ENCODE measurements at regions not wholly inside any gene's neighbourhood (a gene's known extent, or its start where the extent isn't known, plus 50 kb on each side); places are given as distances from the start of the nearest gene placed in this dataset.

DNA sequence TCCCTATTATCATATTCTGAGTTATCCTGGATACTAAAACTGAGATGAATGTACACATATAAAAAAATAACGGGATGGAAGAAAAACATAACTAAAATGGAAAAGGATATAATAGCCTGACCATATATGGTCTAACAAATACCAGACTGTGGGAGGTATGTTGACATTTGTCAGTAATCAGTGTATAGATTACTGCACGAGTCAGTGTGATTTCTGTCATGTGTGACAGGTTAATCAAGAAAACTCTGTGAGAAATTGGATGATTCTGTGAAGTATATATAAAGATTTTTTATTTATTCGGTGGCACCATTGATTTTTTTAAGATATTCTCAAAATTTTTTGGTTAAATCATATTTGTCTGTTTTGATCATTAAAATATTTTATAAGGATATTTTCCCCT lies 547.3 kb upstream of the B3GALT2 start:
- DNase-seq (ENCODE audit: low spot score) = no peak

DNA sequence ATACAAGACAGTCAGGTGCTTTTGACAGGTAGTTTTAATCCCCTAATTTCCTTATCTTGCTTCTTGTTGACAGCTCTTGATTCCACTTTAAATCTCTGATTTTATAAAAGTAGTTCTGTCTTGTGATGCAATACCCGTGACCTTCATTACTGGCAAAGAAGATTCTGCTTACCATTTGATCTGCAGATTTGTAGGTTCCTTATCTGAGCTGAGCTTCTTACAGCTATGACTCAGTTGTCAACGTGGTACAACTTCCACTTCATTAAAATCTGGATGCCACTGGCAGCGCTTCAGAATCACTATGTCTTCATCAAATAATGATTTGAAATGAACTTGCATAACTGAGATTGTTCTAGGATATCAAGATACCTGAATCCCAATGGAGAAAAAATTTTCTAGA lies 543.6 kb upstream of the B3GALT2 start:
- DNase-seq (ENCODE audit: low spot score) = no peak

DNA sequence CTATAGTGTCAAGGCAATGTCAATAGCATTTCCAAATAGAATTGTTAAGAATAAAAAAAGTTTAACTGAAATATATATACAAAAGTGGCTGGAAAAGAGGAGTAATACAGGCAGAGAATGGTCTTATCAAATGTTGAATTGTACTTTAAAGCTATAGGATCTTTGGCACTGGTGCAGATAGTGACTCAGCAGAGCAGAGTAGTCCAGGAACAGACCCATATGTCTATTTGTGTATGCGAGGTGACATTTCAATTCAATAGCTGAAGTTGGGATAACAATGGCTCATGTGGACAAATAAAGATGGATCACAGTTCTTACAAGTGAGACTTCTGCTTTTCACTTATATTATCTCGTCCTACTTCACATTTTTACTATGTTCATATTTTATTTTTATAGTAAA lies 543.0 kb upstream of the B3GALT2 start:
- DNase-seq (ENCODE audit: low spot score) = no peak

DNA sequence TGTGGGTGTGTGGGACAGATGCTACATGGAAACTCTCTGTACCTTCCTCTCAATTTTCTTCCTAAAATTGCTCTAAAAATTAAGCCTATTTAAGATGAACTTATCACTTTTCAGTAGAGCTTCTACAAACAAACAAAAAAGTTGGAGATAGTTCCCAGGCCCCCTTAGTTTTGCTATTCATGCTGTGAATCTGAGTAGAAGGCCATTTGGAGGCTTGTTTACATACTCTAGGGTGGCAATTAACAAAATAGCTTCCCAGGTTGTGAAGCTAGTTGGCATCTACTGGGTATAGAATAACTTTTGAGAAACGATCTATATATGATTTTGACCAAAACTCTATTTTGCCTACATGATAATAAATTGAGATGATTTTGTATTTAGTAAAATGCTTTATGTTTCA lies 541.4 kb upstream of the B3GALT2 start:
- no peak for DNase-seq (ENCODE audit: low spot score)

DNA sequence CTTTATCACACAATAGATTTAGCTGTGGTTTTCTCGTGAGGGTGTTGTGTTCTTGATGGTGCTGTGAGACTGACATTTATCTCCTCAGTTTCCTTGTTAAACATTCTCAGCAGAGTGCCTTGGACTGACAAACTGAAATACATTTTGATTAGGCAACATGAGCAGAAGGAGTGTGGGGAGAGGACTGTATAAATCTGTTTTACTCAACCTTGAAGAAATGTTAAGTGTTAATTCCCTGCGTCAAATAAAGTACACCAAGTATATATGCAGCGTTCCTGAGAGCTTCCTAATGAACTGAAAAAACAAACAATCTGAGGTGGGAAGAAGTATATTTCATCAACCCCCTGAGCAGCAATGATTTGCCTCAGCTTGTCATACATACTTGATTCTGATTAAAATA lies 540.3 kb upstream of the B3GALT2 start:
- no peak for DNase-seq (ENCODE audit: low spot score)

DNA sequence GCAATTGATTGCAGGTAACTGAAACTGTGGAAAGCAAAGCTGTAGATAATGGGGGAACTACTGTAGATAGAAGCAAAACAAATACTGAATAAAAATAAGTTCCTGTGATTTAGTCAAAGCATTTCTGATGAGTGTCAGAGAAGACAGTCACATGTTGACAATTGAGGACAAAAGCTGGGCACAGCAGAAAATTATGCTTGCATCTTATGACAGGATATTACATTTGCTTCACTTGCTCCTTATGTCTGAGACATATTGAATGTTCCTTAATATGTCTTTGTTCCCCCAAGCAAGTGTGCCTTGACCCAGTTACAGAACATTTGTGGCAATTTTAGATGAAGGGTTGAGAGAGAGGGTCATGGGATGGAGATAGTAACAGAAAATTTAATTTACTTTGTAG lies 526.0 kb upstream of the B3GALT2 start:
- no peak for DNase-seq (ENCODE audit: low spot score)

DNA sequence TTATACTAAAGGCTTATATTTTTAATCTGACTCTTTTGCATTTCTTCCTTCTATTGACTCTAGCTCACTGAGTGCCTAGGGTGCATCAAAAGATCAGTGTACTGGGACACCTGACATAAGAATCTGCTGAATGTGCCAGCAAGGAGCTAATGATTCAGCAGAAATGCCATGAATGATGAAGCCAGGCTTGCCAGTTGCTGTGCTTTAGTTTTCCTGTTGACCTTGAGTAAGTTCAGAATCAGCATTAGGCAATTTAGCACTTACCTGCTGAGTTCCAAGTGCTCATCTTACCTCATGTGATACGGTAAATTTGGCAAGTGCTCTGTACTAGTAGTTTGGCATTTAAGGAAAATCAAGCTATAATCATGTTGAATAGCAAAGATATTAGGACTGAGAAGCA lies 523.2 kb upstream of the B3GALT2 start:
- DNase-seq (ENCODE audit: low spot score) = no peak

DNA sequence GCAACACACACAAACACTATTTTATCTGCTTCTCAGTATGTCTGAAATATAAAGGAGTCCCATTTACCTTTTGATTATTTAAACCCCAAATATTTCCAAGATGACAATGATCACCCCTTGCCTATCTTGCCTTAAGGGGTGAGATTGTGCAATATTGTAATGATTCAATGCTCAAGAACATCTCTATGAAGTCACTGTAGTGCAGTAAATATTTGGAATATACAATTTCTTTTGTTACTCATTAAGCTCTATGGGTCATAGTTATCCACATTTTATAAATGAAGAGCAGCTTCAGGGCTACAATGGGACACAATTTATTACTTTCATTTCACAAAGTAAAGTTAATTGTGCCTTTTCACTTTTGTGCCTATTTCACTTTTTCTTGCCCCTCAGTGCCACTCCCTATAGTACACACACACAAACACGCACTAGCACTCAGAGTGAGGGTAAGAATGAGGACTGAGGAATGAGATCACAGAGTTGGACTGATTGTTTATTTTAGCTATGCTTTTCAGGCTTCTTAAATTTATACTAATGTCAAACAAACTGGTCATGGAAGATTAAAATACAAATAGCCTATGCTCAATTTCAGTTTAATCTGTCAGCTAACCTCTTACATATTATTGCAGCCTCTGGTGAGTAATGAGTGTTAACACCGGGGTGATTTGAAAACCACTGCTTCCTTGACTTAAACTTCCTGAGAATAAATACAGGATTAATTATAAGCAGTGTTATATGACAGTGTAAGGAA lies 521.0 kb upstream of the B3GALT2 start:
- DNase-seq (ENCODE audit: low spot score) = no peak

DNA sequence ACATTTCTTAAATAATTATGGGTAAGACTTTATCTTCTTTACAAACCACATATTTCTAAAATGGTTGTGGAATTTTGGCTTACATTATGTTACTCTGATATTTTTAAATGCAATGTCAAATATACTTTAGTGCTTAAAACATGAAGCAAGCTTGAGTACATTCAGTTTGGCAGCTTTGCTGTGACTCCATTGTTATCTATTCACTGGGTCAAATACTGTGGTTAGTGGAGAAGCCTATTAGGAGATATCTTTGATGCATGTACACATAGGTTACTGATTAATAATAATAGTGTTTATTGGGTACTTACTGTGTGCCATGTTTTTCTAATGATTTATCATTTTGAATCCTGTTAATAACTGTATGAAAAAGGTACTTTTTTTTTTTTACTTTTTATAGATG lies 520.4 kb upstream of the B3GALT2 start:
- no peak for DNase-seq (ENCODE audit: low spot score)

DNA sequence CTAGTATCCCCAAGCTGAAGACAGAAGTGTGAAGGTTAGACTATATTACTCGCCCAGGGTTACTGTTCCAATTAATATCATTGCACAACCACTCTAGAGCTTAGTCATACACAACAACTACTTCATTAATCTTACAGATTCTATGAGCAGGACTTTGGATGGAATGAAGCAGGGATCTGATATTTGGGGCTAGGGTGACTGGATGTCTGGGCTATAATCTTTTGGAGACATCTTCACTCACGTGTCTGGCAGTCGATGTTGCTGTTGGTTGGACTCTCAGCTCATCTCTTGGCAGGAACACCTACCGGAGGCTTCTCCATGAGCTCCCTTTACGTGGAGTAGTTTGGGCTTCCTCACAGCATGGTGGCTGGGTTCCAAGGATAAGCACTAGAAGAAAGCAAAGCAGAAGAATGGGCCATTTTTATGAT lies 519.2 kb upstream of the B3GALT2 start:
- no peak for DNase-seq (ENCODE audit: low spot score)

DNA sequence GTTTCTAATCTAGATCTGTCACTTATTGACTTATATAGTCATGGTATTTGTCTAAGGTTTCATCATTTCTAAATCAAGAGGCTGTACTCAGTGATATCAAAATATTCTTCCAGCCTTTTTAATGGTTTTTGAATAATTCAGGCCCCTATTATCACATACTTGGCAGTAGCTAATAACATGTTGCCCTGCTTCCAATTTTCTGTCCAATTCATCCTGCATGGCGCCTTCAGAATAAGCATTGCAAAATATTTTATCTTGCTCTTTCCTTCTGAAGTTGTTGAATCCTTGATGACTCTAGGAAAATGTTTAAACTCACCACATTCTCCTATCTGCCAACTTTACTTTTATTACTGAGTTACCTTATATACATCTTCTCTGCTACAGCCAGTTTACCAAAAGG lies 517.2 kb upstream of the B3GALT2 start:
- no peak for DNase-seq (ENCODE audit: low spot score)

DNA sequence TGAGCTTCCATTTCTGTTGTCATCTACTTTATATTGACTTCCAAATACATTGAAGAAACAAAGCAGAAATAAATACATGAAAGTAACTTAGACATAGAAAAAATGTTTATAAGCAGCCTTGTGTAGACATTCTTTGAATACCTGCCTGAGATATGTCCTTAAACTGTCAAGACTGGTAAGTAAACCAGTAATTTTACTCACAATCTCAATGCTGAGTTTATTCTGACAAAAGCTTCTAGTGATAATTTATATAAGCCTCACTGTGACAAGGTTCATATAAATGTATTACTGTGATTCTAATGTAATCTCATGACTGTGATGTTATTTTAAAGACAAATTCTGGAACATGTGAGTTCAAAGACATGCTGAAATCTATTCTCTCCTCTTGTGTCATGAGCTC lies 516.7 kb upstream of the B3GALT2 start:
- no peak for DNase-seq (ENCODE audit: low spot score)

DNA sequence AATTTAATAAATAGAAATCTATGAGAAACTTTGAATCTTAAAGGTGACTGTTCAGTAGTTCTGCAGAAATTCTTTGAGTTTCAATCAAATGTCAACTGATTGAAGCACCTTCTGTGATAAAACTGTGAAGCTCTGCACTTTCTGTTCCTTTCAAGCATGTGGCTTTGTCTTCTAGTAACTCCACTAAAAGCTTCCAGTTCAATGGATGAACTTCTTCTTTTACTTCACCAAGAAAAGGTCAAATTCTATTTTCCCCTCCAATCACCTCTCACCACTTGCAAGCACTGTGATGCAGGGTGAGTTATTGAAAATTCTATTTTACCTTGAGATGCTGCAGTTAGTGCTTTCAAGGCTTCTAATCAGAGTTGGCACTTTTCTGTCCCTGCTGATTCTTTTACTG lies 515.3 kb upstream of the B3GALT2 start:
- no peak for DNase-seq (ENCODE audit: low spot score)

DNA sequence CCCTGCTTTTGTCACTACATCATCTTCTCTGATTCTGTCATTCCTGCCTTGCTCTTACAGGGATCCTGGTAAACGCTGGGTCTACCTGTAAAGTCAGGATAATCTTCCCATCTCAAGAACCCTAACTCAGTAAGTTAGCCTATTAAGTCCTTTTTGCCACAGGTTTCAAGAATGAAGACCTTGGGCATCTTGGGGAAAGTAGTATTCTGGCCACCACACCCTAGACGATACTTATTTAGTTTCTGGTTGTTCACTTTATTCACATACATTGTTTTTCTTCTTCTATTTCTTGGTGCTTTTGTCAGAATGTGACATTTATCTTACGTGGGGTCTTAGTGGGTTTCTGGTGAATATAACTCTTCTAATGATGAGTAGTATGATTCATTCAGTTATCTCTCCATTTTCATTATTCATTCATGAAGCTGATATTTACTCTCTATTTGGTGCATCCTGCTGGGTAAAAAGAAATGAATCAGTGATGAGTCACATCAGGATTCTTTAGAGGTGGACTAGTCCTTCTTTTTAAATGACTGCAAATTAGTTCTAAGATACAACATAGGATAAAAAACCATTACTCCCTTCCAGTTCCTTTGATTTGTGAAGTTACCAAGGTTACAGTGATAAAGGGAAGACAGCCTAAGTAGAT lies 514.4 kb upstream of the B3GALT2 start:
- DNase-seq (ENCODE audit: low spot score) = no peak

DNA sequence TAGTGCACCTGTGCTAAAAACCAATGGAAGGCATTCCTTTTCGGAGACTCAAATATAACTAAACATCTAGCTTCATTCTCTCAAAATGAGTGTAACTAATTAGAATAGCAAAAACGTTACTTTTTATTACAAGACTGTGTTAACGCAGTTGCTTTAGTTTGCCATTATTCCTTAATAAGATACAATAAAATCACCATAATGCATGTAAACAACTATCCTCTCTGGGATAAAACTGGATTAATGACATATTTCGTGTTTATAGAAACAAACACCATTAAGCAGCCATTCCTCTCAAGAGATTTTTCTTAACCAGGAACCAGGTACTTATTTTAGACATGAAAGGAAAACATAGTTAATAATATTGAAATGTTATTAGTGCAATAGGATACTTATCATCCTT lies 512.8 kb upstream of the B3GALT2 start:
- no peak for DNase-seq (ENCODE audit: low spot score)

DNA sequence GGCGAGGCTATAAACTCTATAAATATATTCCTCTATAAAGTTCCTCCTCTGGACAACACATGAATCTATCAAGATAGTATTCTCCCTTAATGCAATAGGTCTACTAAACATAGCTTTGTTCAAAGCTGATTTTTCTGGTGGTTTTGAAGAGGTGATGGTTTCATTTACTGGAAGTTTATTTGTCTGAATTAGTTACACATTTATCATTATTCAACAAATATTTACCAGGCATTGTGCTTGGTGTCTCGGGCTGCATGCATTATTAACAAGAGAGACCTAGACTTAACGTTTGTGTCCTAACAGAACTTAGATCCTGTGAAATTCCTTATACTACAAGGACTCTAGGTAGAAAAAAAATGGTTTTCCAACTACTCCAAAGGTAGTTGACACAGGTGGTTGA lies 511.4 kb upstream of the B3GALT2 start:
- DNase-seq (ENCODE audit: low spot score) = no peak

DNA sequence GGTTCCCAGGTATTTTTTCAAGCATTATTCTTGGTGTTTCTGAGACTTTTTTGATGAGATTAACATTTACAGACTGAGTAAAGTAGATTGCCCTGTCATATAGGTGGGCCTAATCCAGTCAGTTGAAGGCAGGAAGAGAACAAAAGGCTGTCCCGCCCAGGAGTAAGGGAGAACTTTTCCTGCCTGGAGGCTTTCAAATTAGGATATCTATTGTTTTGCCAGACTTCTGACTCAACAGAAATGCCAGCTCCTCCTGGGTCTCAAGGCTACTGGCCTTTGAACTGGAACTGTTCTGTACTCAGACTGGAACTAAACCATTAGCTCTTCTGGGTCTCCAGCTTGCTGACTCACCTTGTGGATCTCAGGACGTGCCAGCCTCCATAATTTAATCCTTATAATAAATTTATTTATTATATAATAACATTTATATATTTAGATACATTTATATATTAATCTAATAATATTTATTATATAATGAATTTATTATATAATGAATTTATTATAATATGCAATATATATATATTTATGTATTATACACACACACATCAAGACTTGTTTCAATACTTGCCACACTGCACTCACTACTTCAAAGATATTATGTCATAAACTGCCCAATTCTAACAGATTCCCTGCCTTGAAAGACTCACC lies 510.8 kb upstream of the B3GALT2 start:
- no peak for DNase-seq (ENCODE audit: low spot score)

DNA sequence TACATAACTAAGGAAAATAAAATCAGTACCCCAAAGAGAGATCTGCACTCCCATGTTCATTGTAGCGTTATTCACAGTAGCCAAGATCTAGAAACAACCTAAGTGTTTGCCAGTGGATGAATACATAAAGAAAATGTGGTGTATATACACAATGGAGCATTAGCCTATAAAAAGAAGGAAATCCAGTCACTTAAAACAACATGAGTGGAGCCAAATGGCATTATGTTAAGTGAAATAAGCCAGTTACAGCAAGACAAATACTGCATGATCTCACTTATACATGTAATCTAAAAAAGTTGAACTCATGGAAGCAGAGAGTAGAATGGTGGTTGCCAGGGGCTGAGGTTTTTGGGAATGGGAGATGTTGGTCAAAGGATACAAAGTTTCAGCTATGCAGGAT lies 508.3 kb upstream of the B3GALT2 start:
- no peak for DNase-seq (ENCODE audit: low spot score)

DNA sequence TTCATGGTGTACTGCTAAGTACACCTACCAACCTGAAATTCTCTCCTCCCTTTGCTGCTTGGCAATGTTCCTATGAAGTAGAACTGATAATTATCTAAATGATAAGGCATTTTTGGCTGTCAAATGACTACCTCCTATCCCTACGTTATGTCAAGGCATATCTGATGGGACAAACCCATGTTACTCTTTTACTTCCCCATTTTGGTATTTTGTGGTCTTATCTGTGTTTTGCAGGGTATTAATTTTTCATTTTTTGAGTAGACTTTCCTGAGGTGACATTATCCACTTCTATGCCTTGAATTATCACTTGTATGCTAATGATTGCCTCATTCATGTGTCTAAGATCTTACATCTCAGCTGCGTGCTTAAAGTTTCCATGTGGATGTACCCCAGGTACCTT lies 499.6 kb upstream of the B3GALT2 start:
- DNase-seq (ENCODE audit: low spot score) = no peak

DNA sequence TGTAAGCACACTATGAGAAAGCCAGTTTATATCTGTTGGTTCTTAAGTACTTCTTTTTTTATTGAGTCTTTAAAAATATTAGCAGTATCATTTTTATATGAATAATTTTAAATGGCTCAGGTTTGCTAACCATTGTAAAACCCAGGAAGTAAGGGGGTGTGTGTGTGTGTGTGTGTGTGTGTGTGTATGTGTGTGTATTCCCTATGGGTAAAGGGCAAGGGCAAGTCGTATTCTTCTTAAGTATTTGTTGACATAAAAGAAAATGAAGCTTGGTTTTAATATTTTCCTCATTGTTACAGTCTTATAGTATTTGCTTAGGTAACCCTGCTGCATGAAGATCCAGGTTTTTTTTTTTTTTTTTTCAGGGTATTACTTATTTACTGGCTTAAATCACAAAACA lies 495.0 kb upstream of the B3GALT2 start:
- no peak for DNase-seq (ENCODE audit: low spot score)

DNA sequence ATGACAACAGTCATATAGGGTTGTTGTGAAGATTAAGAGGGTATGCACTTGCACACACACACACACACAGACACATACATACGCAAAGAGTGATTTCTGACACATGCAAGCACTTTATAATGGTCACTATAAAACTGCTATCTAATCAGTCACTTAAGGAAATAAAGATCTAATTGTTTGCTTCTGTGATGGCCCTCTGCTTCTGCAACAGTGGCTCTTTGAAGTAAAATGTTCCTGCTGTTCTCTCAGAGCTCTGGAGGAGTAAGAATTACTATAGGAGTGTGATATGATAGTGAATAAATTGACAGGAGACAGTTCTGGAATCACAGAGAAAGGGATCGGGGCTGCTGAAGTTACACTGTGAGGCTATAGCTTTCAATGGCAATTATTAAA lies 494.5 kb upstream of the B3GALT2 start:
- no peak for DNase-seq (ENCODE audit: low spot score)

DNA sequence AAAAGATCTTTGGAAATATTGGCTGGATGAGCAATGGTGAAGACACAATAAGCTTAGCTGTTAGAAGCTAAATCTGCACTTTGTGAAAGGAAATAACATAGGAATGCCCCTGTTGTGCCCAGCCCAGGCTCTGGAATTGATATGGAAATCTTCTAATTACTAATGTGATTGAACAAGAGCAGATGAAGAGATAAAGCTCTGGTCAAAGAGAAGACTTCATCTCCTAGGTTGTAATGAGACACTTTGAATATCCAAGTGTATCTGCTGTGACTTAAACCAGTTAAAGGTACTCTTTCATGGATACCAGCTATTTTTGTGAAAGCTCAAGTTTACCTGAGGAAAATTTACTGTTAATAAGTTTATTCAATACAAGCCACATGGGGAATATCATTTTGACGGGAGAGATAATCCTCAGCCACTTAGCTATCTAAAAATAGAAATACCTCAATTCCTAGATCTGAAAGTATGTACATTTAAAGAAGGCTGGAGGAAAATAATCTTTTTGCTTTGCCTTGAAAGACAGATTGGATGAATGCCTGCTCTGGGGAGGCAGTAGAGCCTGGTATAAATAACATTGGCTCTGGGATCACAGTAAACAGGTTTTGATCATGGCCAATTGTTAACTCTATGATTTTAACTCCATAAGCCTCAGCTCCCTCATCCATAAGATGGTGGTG lies 494.0 kb upstream of the B3GALT2 start:
- no peak for DNase-seq (ENCODE audit: low spot score)

DNA sequence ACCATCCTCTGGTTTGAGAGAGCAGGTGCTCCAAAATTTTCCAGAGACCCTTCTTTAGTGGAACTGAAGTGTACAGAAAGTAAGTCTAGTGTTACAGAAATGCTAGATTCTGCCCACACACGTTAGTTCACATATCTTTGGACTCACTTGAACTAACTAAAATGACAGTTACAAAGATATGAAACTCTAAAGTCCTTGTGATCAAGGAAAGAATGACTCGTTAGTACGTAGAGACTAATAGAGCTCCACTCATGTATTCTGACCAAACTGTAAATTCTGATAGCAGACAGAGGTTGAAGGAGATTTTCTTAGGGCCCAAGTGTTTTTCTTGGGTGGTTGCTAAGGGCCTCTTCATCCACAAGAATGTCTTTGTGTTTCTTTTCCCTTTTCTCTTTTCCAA lies 491.5 kb upstream of the B3GALT2 start:
- no peak for DNase-seq (ENCODE audit: low spot score)
